ENCODE measurements at regions not wholly inside any gene's neighbourhood (a gene's known extent, or its start where the extent isn't known, plus 50 kb on each side); places are given as distances from the start of the nearest gene placed in this dataset.
"Not testable (repeated sequence)": the region's sequence is repeated elsewhere in the genome, so short reads cannot be mapped to it uniquely, and the experiment has no call there.

GRCh38 chr2:43067254-43068040, 159.0 kb downstream of the ZFP36L2 start:
- Histone ChIP-seq H3K27me3 (replicated peaks) (no peaks in the 10 kb centered on the region), H3K36me3 (replicated peaks) (no peaks in the 10 kb centered on the region), H3K4me3 (ENCODE audit: low read depth, low read length) (no peak overlapping the region), H3K27ac (no peak overlapping the region)
- DNase-seq: no peak
- in situ Hi-C loops (cut with HindIII; ENCODE audit: low pct_ligation_motif_present, low sequenced_read_pairs): no loop called here
- TF ChIP-seq, protein P1, sequence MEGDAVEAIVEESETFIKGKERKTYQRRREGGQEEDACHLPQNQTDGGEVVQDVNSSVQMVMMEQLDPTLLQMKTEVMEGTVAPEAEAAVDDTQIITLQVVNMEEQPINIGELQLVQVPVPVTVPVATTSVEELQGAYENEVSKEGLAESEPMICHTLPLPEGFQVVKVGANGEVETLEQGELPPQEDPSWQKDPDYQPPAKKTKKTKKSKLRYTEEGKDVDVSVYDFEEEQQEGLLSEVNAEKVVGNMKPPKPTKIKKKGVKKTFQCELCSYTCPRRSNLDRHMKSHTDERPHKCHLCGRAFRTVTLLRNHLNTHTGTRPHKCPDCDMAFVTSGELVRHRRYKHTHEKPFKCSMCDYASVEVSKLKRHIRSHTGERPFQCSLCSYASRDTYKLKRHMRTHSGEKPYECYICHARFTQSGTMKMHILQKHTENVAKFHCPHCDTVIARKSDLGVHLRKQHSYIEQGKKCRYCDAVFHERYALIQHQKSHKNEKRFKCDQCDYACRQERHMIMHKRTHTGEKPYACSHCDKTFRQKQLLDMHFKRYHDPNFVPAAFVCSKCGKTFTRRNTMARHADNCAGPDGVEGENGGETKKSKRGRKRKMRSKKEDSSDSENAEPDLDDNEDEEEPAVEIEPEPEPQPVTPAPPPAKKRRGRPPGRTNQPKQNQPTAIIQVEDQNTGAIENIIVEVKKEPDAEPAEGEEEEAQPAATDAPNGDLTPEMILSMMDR (IDR thresholded peaks at IDR 0.05; ENCODE audit: low read depth, low read length, missing control alignments): no peak

DNA sequence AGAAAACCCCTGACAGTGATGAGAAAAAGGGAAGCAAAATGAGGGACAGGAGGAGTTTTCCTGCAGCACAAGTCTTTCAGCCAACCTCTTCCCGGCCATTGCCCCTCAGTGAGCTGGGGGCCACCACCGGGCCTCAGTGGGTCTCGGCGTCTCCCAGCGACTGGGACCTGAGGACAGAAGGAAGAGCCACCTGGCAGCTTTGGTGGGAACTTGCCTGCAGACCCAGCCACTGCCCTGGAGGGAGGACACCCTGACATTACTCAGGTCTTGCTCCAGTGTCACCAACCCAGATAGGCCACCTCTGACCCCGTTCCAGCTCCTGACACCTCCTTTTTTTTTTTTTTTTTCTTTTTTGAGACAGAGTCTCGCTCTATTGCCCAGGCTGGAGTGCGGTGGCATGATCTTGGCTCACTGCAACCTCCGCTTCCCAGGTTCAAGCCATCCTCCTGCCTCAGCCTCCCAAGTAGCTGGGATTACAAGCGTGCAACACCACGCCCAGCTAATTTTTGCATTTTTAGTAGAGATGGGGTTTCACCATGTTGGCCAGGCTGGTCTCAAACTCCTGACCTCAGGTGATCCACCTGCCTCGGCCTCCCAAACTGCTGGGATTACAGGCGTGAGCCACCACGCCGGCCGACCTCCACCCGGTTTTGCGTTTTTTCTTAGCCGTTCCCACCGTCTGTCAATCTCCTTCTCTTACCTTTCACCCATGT, 159.7 kb downstream of the ZFP36L2 start:
- DNase-seq; H3K27ac ChIP-seq; in situ Hi-C loops (cut with HindIII; ENCODE audit: low pct_ligation_motif_present, low sequenced_read_pairs); H3K36me3 ChIP-seq (replicated peaks); H3K27me3 ChIP-seq (replicated peaks); H3K4me3 ChIP-seq (ENCODE audit: low read depth, low read length): not testable (repeated sequence)

GRCh38 chr2:43065871-43066270, 160.5 kb downstream of the ZFP36L2 start:
- in situ Hi-C loops (cut with HindIII; ENCODE audit: low pct_ligation_motif_present, low sequenced_read_pairs): no loop called here
- H3K27me3 ChIP-seq (replicated peaks): no peaks in the 10 kb centered on the region

GRCh38 chr2:43065036-43065435, 161.4 kb downstream of the ZFP36L2 start:
- Histone ChIP-seq H3K27ac (no peak overlapping the region), H3K4me3 (ENCODE audit: low read depth, low read length) (no peak overlapping the region), H3K27me3 (replicated peaks) (no peaks in the 10 kb centered on the region), H3K36me3 (replicated peaks) (no peaks in the 10 kb centered on the region)
- no peak for DNase-seq
- TF ChIP-seq, protein P1 (IDR thresholded peaks at IDR 0.05; ENCODE audit: low read depth, low read length, missing control alignments): no peak
- in situ Hi-C loops (cut with HindIII; ENCODE audit: low pct_ligation_motif_present, low sequenced_read_pairs): no loop called here

More at GRCh38 chr2:43065871-43066270, 160.5 kb downstream of the ZFP36L2 start:
- no peak overlapping the region for H3K27ac ChIP-seq
- TF ChIP-seq, protein P1 (IDR thresholded peaks at IDR 0.05; ENCODE audit: low read depth, low read length, missing control alignments): no peak
- H3K4me3 ChIP-seq (ENCODE audit: low read depth, low read length): no peak overlapping the region
- DNase-seq: no peak
- no peaks in the 10 kb centered on the region for H3K36me3 ChIP-seq (replicated peaks)

- in situ Hi-C loops (cut with HindIII; ENCODE audit: low pct_ligation_motif_present, low sequenced_read_pairs); H3K27me3 ChIP-seq (replicated peaks); H3K4me3 ChIP-seq (ENCODE audit: low read depth, low read length); H3K27ac ChIP-seq; DNase-seq; H3K36me3 ChIP-seq (replicated peaks): not testable (repeated sequence)
These were observed 163.3 kb downstream of the ZFP36L2 start for GRCh38 chr2:43063096-43063495.

- TF ChIP-seq, protein P1 (IDR thresholded peaks at IDR 0.05; ENCODE audit: low read depth, low read length, missing control alignments): no peak
- Histone ChIP-seq H3K27ac (no peak overlapping the region), H3K36me3 (replicated peaks) (no peaks in the 10 kb centered on the region), H3K27me3 (replicated peaks) (no peaks in the 10 kb centered on the region), H3K4me3 (ENCODE audit: low read depth, low read length) (no peak overlapping the region)
- in situ Hi-C loops (cut with HindIII; ENCODE audit: low pct_ligation_motif_present, low sequenced_read_pairs): no loop called here
- DNase-seq: no peak
These were observed 164.3 kb downstream of the ZFP36L2 start for GRCh38 chr2:43062058-43062457.
